Stomach (tissue), 4 donors: ENCODE measurements at regions not wholly inside any gene's neighbourhood (a gene's known extent, or its start where the extent isn't known, plus 50 kb on each side); places are given as distances from the start of the nearest gene placed in this dataset.

Experiments
- CTCF ChIP-seq, 7 experiments: fragments of 450-650 bp in 4 of 7; fragments of 200-600 bp in 3 of 7; sonication (generic) in 3 of 7; IDR thresholded peaks; one replicate each; pipeline ENCODE4 v1.5.1; 2016 to 2019; ENCODE audit warnings: antibody characterized with exemption in 7 of 7, control low read depth in 2 of 7, mild to moderate bottlenecking in 1 of 7
- POLR2A ChIP-seq, 4 donors: fragments of 450-650 bp; IDR thresholded peaks; one replicate each; pipeline ENCODE4 v1.6.1; 2016; ENCODE audit warnings: antibody characterized with exemption in 4 of 4, control low read depth in 2 of 4, mild to moderate bottlenecking in 1 of 4, moderate library complexity in 1 of 4
- POLR2AphosphoS5 ChIP-seq, 3 donors: sonication (generic); formaldehyde crosslinking; IDR thresholded peaks; one replicate each; pipeline ENCODE4 v1.6.1; 2016; ENCODE audit warnings: antibody characterized with exemption in 3 of 3

GRCh38 chr10:109706026-109706560, 217.2 kb downstream of the XPNPEP1 start:
- no peak for TF ChIP-seq POLR2A (IDR thresholded peaks at IDR 0.05)
- no peak for TF ChIP-seq CTCF (IDR thresholded peaks at IDR 0.05)
- TF ChIP-seq POLR2AphosphoS5 (IDR thresholded peaks at IDR 0.05) = no peak
